ENCODE measurements at regions not wholly inside any gene's neighbourhood (a gene's known extent, or its start where the extent isn't known, plus 50 kb on each side); places are given as distances from the start of the nearest gene placed in this dataset.

GRCh38 chr11:44453871-44454270 is 111.6 kb upstream of the CD82 start:
- Mint-ChIP-seq H3K4me3 (no peak overlapping the region), H3K4me1 (no peaks in the 10 kb centered on the region), H3K27ac (no peak overlapping the region), H3K9me3 (no peaks in the 10 kb centered on the region), H3K27me3 (peaks cover 0 to 2% of the 10 kb centered on the region in 2 donors), H3K36me3 (no peaks in the 10 kb centered on the region)
- no peak for ATAC-seq (replicated peaks in 1 of 4)
- POLR2A ChIA-PET: no interaction called here
- Histone ChIP-seq H3K27ac (ENCODE audit: low read length) (no peak overlapping the region), H3K4me3 (ENCODE audit: control insufficient read depth in 1 of 2, extremely low read depth in 1 of 2, low read length in 1 of 2) (no peak overlapping the region), H3K4me1 (ENCODE audit: control insufficient read depth in 1 of 2, extremely low read depth in 1 of 2, insufficient read depth in 2 of 2, low read length in 2 of 2) (no peaks in the 10 kb centered on the region), H3K36me3 (ENCODE audit: control insufficient read depth in 2 of 2, extremely low read depth in 1 of 2, insufficient read depth in 1 of 2, low read length in 1 of 2) (no peaks in the 10 kb centered on the region), H3K27me3 (replicated peaks in 1 of 2; ENCODE audit: control insufficient read depth in 2 of 2, extremely low read depth in 1 of 2, insufficient read depth in 2 of 2, low read length in 1 of 2) (peaks cover 0 to 13% of the 10 kb centered on the region in 2 experiments), H3K9me3 (no peaks in the 10 kb centered on the region)
- DNase-seq: no peak
- CTCF ChIA-PET: no interaction called here
- WGBS (ENCODE audit: insufficient coverage): 86% methylated on average over 2 of the region's 5 CpGs

DNA sequence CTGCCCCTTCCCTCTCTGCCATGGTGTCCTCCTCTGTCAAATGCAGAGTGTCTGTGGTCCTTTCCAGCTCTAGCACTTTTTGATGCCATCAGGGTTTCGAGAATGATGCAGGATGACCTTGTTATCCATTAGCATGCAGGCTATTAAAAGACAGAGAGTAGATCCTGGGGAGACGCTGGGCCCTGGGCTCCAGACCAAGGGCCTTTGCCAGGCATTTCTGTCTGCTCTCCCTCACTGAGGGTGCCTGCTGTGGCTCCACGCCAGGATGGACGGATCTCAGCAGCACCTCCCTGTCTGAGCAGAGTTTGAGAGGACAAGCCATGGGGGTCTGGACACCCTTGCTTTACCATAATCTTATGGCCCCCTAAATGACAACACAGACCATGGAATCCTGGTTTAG is 110.8 kb upstream of the CD82 start:
- no peaks in the 10 kb centered on the region for H3K9me3 ChIP-seq
- H3K9me3 Mint-ChIP-seq: no peaks in the 10 kb centered on the region
- H3K4me3 ChIP-seq (ENCODE audit: control insufficient read depth in 1 of 2, extremely low read depth in 1 of 2, low read length in 1 of 2): no peak overlapping the region
- no peaks in the 10 kb centered on the region for H3K4me1 ChIP-seq (ENCODE audit: control insufficient read depth in 1 of 2, extremely low read depth in 1 of 2, insufficient read depth in 2 of 2, low read length in 2 of 2)
- ChIA-PET CTCF (no interaction called here), POLR2A (no interaction called here)
- no peak overlapping the region for H3K4me3 Mint-ChIP-seq
- H3K27me3 ChIP-seq (replicated peaks in 1 of 2; ENCODE audit: control insufficient read depth in 2 of 2, extremely low read depth in 1 of 2, insufficient read depth in 2 of 2, low read length in 1 of 2): peaks cover 0 to 14% of the 10 kb centered on the region in 2 experiments
- no peaks in the 10 kb centered on the region for H3K36me3 Mint-ChIP-seq
- no peak overlapping the region for H3K27ac ChIP-seq (ENCODE audit: low read length)
- H3K27ac Mint-ChIP-seq: no peak overlapping the region
- ATAC-seq (replicated peaks in 1 of 4) (no peak), DNase-seq (no peak)
- 86% methylated on average over 4 of the region's 4 CpGs for WGBS (ENCODE audit: insufficient coverage)
- H3K4me1 Mint-ChIP-seq: no peaks in the 10 kb centered on the region
- H3K36me3 ChIP-seq (ENCODE audit: control insufficient read depth in 2 of 2, extremely low read depth in 1 of 2, insufficient read depth in 1 of 2, low read length in 1 of 2): no peaks in the 10 kb centered on the region
- peaks cover 0 to 2% of the 10 kb centered on the region in 2 donors for H3K27me3 Mint-ChIP-seq

- no peak for ATAC-seq (replicated peaks in 1 of 4)
These were observed 108.7 kb upstream of the CD82 start for GRCh38 chr11:44456544-44457300.

DNA sequence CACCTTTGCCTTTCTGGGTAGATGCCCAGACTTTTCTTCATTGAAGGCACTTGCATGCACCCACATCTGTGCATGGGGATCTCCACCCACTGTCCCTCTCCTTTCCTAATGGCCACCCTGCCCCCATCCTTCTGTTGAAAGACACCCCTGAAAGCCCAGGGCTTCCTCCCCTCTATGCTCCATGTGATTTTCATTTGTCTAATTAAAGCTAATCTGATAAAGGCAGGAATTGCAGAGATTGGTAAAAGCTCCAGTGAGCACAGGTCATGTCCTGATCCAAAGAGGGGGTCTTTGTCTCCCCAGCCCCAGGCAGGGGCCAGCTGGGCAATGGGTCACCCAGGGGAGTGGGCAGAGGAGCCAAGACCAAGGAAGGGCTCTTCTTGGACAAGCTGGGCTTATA is 107.6 kb upstream of the CD82 start:
- no peak for ATAC-seq (replicated peaks in 1 of 4)
- no peak overlapping the region for H3K4me3 ChIP-seq (ENCODE audit: control insufficient read depth in 1 of 2, extremely low read depth in 1 of 2, low read length in 1 of 2)
- Mint-ChIP-seq H3K27me3 (peaks cover 2 to 3% of the 10 kb centered on the region in 2 donors), H3K9me3 (no peaks in the 10 kb centered on the region), H3K4me1 (no peaks in the 10 kb centered on the region), H3K36me3 (no peaks in the 10 kb centered on the region), H3K27ac (no peak overlapping the region), H3K4me3 (no peak overlapping the region)
- no peaks in the 10 kb centered on the region for H3K4me1 ChIP-seq (ENCODE audit: control insufficient read depth in 1 of 2, extremely low read depth in 1 of 2, insufficient read depth in 2 of 2, low read length in 2 of 2)
- no peaks in the 10 kb centered on the region for H3K36me3 ChIP-seq (ENCODE audit: control insufficient read depth in 2 of 2, extremely low read depth in 1 of 2, insufficient read depth in 1 of 2, low read length in 1 of 2)
- CTCF ChIA-PET: no interaction called here
- H3K9me3 ChIP-seq: no peaks in the 10 kb centered on the region
- no peak overlapping the region for H3K27ac ChIP-seq (ENCODE audit: low read length)
- no peak for DNase-seq
- peaks cover 0 to 14% of the 10 kb centered on the region in 2 experiments for H3K27me3 ChIP-seq (replicated peaks in 1 of 2; ENCODE audit: control insufficient read depth in 2 of 2, extremely low read depth in 1 of 2, insufficient read depth in 2 of 2, low read length in 1 of 2)
- POLR2A ChIA-PET: no interaction called here

More at GRCh38 chr11:44456544-44457300, 108.7 kb upstream of the CD82 start:
- ChIA-PET POLR2A (no interaction called here), CTCF (no interaction called here)
- 70% methylated on average over 10 of the region's 11 CpGs for WGBS (ENCODE audit: insufficient coverage)
- no peaks in the 10 kb centered on the region for H3K4me1 ChIP-seq (ENCODE audit: control insufficient read depth in 1 of 2, extremely low read depth in 1 of 2, insufficient read depth in 2 of 2, low read length in 2 of 2)
- no peaks in the 10 kb centered on the region for H3K9me3 ChIP-seq
- Mint-ChIP-seq H3K27ac (no peak overlapping the region), H3K27me3 (peaks cover 2 to 3% of the 10 kb centered on the region in 2 donors), H3K4me1 (no peaks in the 10 kb centered on the region), H3K9me3 (no peaks in the 10 kb centered on the region), H3K4me3 (no peak overlapping the region), H3K36me3 (no peaks in the 10 kb centered on the region)
- no peaks in the 10 kb centered on the region for H3K36me3 ChIP-seq (ENCODE audit: control insufficient read depth in 2 of 2, extremely low read depth in 1 of 2, insufficient read depth in 1 of 2, low read length in 1 of 2)
- DNase-seq: no peak
- peaks cover 0 to 14% of the 10 kb centered on the region in 2 experiments for H3K27me3 ChIP-seq (replicated peaks in 1 of 2; ENCODE audit: control insufficient read depth in 2 of 2, extremely low read depth in 1 of 2, insufficient read depth in 2 of 2, low read length in 1 of 2)
- H3K4me3 ChIP-seq (ENCODE audit: control insufficient read depth in 1 of 2, extremely low read depth in 1 of 2, low read length in 1 of 2): no peak overlapping the region
- no peak overlapping the region for H3K27ac ChIP-seq (ENCODE audit: low read length)

DNA sequence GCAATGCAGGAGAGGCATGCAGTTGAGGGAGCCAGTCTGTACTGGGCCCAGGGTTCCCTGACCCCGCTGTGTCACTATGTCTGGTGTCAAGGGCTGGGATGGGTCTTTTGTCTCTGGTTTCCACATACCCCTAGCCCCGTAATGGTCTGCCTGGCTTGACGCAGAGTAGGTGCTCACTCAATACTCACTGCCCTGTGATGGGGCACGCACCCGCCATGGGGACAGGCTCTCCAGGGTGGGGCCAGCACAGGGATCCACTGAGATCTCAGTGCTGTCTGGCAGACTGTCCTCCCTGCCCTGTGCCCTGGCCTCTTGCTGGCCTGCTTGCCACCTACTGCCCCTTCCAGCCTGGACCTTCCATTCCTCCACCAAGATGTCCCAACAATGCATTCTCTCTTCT is 101.7 kb upstream of the CD82 start:
- H3K4me1 ChIP-seq (ENCODE audit: control insufficient read depth in 1 of 2, extremely low read depth in 1 of 2, insufficient read depth in 2 of 2, low read length in 2 of 2): no peaks in the 10 kb centered on the region
- DNase-seq (no peak), ATAC-seq (replicated peaks in 1 of 4) (no peak)
- ChIA-PET CTCF (no interaction called here), POLR2A (no interaction called here)
- H3K27ac Mint-ChIP-seq: no peak overlapping the region
- H3K9me3 ChIP-seq: no peaks in the 10 kb centered on the region
- no peak overlapping the region for H3K4me3 ChIP-seq (ENCODE audit: control insufficient read depth in 1 of 2, extremely low read depth in 1 of 2, low read length in 1 of 2)
- H3K9me3 Mint-ChIP-seq: peaks cover 0 to 9% (median 7%) of the 10 kb centered on the region in 3 donors
- H3K36me3 ChIP-seq (ENCODE audit: control insufficient read depth in 2 of 2, extremely low read depth in 1 of 2, insufficient read depth in 1 of 2, low read length in 1 of 2): no peaks in the 10 kb centered on the region
- H3K27me3 Mint-ChIP-seq: peaks cover 10 to 11% of the 10 kb centered on the region in 2 donors
- no peaks in the 10 kb centered on the region for H3K36me3 Mint-ChIP-seq
- H3K4me1 Mint-ChIP-seq: no peaks in the 10 kb centered on the region
- WGBS (ENCODE audit: insufficient coverage): 94% methylated on average over 4 of the region's 5 CpGs
- H3K4me3 Mint-ChIP-seq: no peak overlapping the region
- H3K27ac ChIP-seq (ENCODE audit: low read length): no peak overlapping the region
- peaks cover 0 to 22% of the 10 kb centered on the region in 2 experiments for H3K27me3 ChIP-seq (replicated peaks in 1 of 2; ENCODE audit: control insufficient read depth in 2 of 2, extremely low read depth in 1 of 2, insufficient read depth in 2 of 2, low read length in 1 of 2)

GRCh38 chr11:44464741-44465140 is 100.7 kb upstream of the CD82 start:
- H3K4me1 ChIP-seq (ENCODE audit: control insufficient read depth in 1 of 2, extremely low read depth in 1 of 2, insufficient read depth in 2 of 2, low read length in 2 of 2): no peaks in the 10 kb centered on the region
- no CpG with 5 or more reads among the region's 1 CpG for WGBS (ENCODE audit: insufficient coverage)
- ATAC-seq (replicated peaks in 1 of 4) (no peak), DNase-seq (no peak)
- no peaks in the 10 kb centered on the region for H3K4me1 Mint-ChIP-seq
- POLR2A ChIA-PET: no interaction called here
- peaks cover 0 to 9% (median 7%) of the 10 kb centered on the region in 3 donors for H3K9me3 Mint-ChIP-seq
- no peak overlapping the region for H3K27ac ChIP-seq (ENCODE audit: low read length)
- no peaks in the 10 kb centered on the region for H3K36me3 Mint-ChIP-seq
- CTCF ChIA-PET: no interaction called here
- no peak overlapping the region for H3K27ac Mint-ChIP-seq
- no peaks in the 10 kb centered on the region for H3K36me3 ChIP-seq (ENCODE audit: control insufficient read depth in 2 of 2, extremely low read depth in 1 of 2, insufficient read depth in 1 of 2, low read length in 1 of 2)
- no peak overlapping the region for H3K4me3 Mint-ChIP-seq
- H3K9me3 ChIP-seq: no peaks in the 10 kb centered on the region
- H3K4me3 ChIP-seq (ENCODE audit: control insufficient read depth in 1 of 2, extremely low read depth in 1 of 2, low read length in 1 of 2): no peak overlapping the region
- peaks cover 12% of the 10 kb centered on the region in 2 donors for H3K27me3 Mint-ChIP-seq
- H3K27me3 ChIP-seq (replicated peaks in 1 of 2; ENCODE audit: control insufficient read depth in 2 of 2, extremely low read depth in 1 of 2, insufficient read depth in 2 of 2, low read length in 1 of 2): peaks cover 0 to 22% of the 10 kb centered on the region in 2 experiments
